ENCODE measurements at regions not wholly inside any gene's neighbourhood (a gene's known extent, or its start where the extent isn't known, plus 50 kb on each side); places are given as distances from the start of the nearest gene placed in this dataset.

DNA sequence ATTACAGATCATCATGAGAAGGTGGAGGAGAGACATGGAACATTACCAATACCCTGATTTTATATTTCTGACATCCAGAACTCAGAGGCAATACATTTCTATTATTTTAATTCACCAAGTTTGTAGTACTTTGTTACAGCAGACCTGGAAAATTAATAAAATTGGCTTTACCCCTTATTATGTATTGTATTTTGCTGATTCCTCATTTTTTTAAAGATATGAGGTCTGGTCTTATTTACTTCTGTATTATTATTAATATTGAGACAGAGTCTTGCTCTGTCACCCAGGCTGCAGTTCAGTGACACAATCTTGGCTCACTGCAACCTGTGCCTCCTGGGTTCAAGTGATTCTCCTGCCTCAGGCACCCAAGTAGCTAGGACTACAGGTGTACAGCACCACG, 357.3 kb upstream of the TECRL start:
- TF ChIP-seq POLR2A (IDR thresholded peaks at IDR 0.05; ENCODE audit: low read depth) (no peak), POLR2AphosphoS5 (IDR thresholded peaks at IDR 0.05) (no peak)
- TF ChIP-seq, protein P1, sequence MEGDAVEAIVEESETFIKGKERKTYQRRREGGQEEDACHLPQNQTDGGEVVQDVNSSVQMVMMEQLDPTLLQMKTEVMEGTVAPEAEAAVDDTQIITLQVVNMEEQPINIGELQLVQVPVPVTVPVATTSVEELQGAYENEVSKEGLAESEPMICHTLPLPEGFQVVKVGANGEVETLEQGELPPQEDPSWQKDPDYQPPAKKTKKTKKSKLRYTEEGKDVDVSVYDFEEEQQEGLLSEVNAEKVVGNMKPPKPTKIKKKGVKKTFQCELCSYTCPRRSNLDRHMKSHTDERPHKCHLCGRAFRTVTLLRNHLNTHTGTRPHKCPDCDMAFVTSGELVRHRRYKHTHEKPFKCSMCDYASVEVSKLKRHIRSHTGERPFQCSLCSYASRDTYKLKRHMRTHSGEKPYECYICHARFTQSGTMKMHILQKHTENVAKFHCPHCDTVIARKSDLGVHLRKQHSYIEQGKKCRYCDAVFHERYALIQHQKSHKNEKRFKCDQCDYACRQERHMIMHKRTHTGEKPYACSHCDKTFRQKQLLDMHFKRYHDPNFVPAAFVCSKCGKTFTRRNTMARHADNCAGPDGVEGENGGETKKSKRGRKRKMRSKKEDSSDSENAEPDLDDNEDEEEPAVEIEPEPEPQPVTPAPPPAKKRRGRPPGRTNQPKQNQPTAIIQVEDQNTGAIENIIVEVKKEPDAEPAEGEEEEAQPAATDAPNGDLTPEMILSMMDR (IDR thresholded peaks at IDR 0.05) = no peak
